GM12878 (cell line): ENCODE measurements at regions not wholly inside any gene's neighbourhood (a gene's known extent, or its start where the extent isn't known, plus 50 kb on each side); places are given as distances from the start of the nearest gene placed in this dataset.

ENCODE experiments used
- ATAC-seq: fragments of 200-7000 bp; cut with Tn5 transposase; 3 replicates; pipeline ENCODE4 v1.9.1; 2020; ENCODE audit warnings: mild to moderate bottlenecking, moderate library complexity
- BruUV-seq: library from RNA; stranded (reverse); fragments of 400-500 nt; replicated peaks from 2 replicates; lab custom pipeline; 2021; lab: Mats Ljungman, UMichigan
- CTCF ChIA-PET: fragments of 300-600 bp; sonication (Branson Sonifier 250); formaldehyde crosslinking; extraction: SDS; loops from one replicate; lab custom pipeline; 2021; ENCODE audit warnings: inconsistent platforms; lab: Yijun Ruan, JAX
- POLR2A ChIA-PET: fragments of 350-600 bp; formaldehyde crosslinking; extraction: SDS; loops from one replicate; lab custom pipeline; 2021; ENCODE audit warnings: inconsistent platforms; lab: Charles Lee
- RAD21 ChIA-PET: fragments of 300-600 bp; sonication (Branson Sonifier 250); formaldehyde crosslinking; loops from one replicate; lab custom pipeline; 2023; ENCODE audit warnings: antibody characterized with exemption; ENCODE audit not compliant: unreplicated experiment; lab: Charles Lee
- SMC1A ChIA-PET: fragments of 300-600 bp; sonication (Branson Sonifier 250); formaldehyde crosslinking; loops from one replicate; lab custom pipeline; 2023; ENCODE audit not compliant: unreplicated experiment, uncharacterized antibody; lab: Charles Lee
- DNase-seq: peaks from one replicate; pipeline ENCODE4 v3.0.0-alpha.2; 2011; ENCODE audit warnings: low read depth, low spot score
- FAIRE-seq: peaks from 3 replicates; lab custom pipeline; 2011; peaks lifted over from hg19 to GRCh38; lab: Jason Lieb, UNC
- H2AFZ ChIP-seq: 2 replicates; pipeline ENCODE4 v1.6.0; 2011; ENCODE audit warnings: low read depth, low read length, control low read depth; ENCODE audit not compliant: control insufficient read depth
- H3K27ac ChIP-seq: 2 replicates; pipeline ENCODE4 v1.5.1; 2011; ENCODE audit warnings: control low read depth; ENCODE audit not compliant: control insufficient read depth, insufficient read depth
- H3K27me3 ChIP-seq, 2 experiments: replicated peaks in 1 of 2; 2 replicates each; pipeline versions ENCODE4 v1.6.0 to v1.6.1; 2011; ENCODE audit warnings: low read length in 1 of 2; ENCODE audit not compliant: control insufficient read depth in 2 of 2, insufficient read depth in 2 of 2
- H3K36me3 ChIP-seq, 2 experiments: 2 replicates each; pipeline ENCODE4 v1.5.1; 2011; ENCODE audit warnings: low read length in 1 of 2; ENCODE audit not compliant: control insufficient read depth in 2 of 2, insufficient read depth in 2 of 2
- H3K4me1 ChIP-seq: 2 replicates; pipeline ENCODE4 v1.6.1; 2011; ENCODE audit warnings: mild to moderate bottlenecking, low read length, moderate library complexity, mixed read lengths; ENCODE audit not compliant: control insufficient read depth, insufficient read depth
- H3K4me2 ChIP-seq: 2 replicates; pipeline ENCODE4 v1.6.0; 2011; ENCODE audit warnings: control low read depth; ENCODE audit not compliant: control insufficient read depth, insufficient read depth
- H3K4me3 ChIP-seq: fragments of 200-600 bp; sonication (generic); 2 replicates; pipeline ENCODE4 v1.5.1; 2016
- H3K79me2 ChIP-seq: 2 replicates; pipeline ENCODE4 v1.6.0; 2011; ENCODE audit warnings: low read length; ENCODE audit not compliant: control insufficient read depth, insufficient read depth
- H3K9ac ChIP-seq: 2 replicates; pipeline ENCODE4 v1.8.0; 2011; ENCODE audit warnings: low read length, control low read depth, mixed read lengths; ENCODE audit not compliant: control insufficient read depth, insufficient read depth
- H3K9me3 ChIP-seq: replicated peaks from 3 replicates; pipeline ENCODE4 v1.5.1; 2011; ENCODE audit warnings: mild to moderate bottlenecking, low read length; ENCODE audit not compliant: control insufficient read depth, insufficient read depth
- H4K20me1 ChIP-seq: 2 replicates; pipeline ENCODE4 v1.6.0; 2011; ENCODE audit not compliant: control insufficient read depth, insufficient read depth
- CBFB ChIP-seq: IDR thresholded peaks from 2 replicates; pipeline ENCODE4 v1.6.1; 2016; ENCODE audit warnings: antibody characterized with exemption, low read depth
- CHD1 ChIP-seq: IDR thresholded peaks from 2 replicates; pipeline ENCODE4 v1.6.1; 2012; ENCODE audit warnings: low read depth, low read length, improper control_type of control experiment
- IKZF1 ChIP-seq: fragments of 450-650 bp; conservative IDR thresholded peaks from 2 replicates; pipeline ENCODE4 v1.6.1; 2017; ENCODE audit warnings: antibody characterized with exemption, mild to moderate bottlenecking
- NBN ChIP-seq: fragments of 450-650 bp; IDR thresholded peaks from 2 replicates; pipeline ENCODE4 v1.6.1; 2016
- NFYB ChIP-seq: IDR thresholded peaks from 2 replicates; pipeline ENCODE4 v1.6.1; 2011; ENCODE audit warnings: low read depth, mild to moderate bottlenecking, low read length, improper control_type of control experiment, moderate library complexity; ENCODE audit not compliant: insufficient read depth
- PAX5 ChIP-seq: IDR thresholded peaks from 2 replicates; pipeline ENCODE4 v1.6.1; 2011; ENCODE audit warnings: low read depth, low read length, borderline replicate concordance
- POLR2AphosphoS2 ChIP-seq: IDR thresholded peaks from 2 replicates; pipeline ENCODE4 v1.6.1; 2011; ENCODE audit warnings: low read depth, mild to moderate bottlenecking, low read length, improper control_type of control experiment, moderate library complexity
- RAD51 ChIP-seq: fragments of 450-650 bp; IDR thresholded peaks from 2 replicates; pipeline ENCODE4 v1.6.1; 2016; ENCODE audit warnings: moderate library complexity, mild to moderate bottlenecking, inconsistent platforms
- RCOR1 ChIP-seq: conservative IDR thresholded peaks from 2 replicates; pipeline ENCODE4 v1.6.1; 2012; ENCODE audit warnings: low read depth, low read length, improper control_type of control experiment
- RUNX3 ChIP-seq: IDR thresholded peaks from 2 replicates; pipeline ENCODE4 v1.6.1; 2012; ENCODE audit warnings: low read length, inconsistent platforms
- SIN3A ChIP-seq: IDR thresholded peaks from 2 replicates; pipeline ENCODE4 v1.6.1; 2012; ENCODE audit warnings: low read depth, low read length, improper control_type of control experiment
- SREBF1 ChIP-seq: IDR thresholded peaks from 2 replicates; pipeline ENCODE4 v1.6.1; 2012; ENCODE audit warnings: mild to moderate bottlenecking, low read length
- TAF1 ChIP-seq: IDR thresholded peaks from 2 replicates; pipeline ENCODE4 v1.6.1; 2011; ENCODE audit warnings: mild to moderate bottlenecking, low read depth, low read length, borderline replicate concordance
- TCF12 ChIP-seq: IDR thresholded peaks from 2 replicates; pipeline ENCODE4 v1.6.1; 2011; ENCODE audit warnings: low read depth, mild to moderate bottlenecking, low read length
- ZNF207 ChIP-seq: fragments of 450-650 bp; IDR thresholded peaks from 2 replicates; pipeline ENCODE4 v1.6.1; 2014; ENCODE audit warnings: antibody characterized with exemption, mild to moderate bottlenecking, borderline replicate concordance
- WGBS: methylation state at CpG from one replicate; pipeline ENCODE4 v1.1.6; 2016; ENCODE audit warnings: low lambda C conversion rate; ENCODE audit not compliant: insufficient replicate concordance, insufficient coverage; ENCODE audit errors: missing lambda C conversion rate; 5-methylcytosine and 5-hydroxymethylcytosine counted together
- in situ Hi-C: fragments of 300-500 bp; cut with MboI; formaldehyde crosslinking; loops from 9 replicates; pipeline ENCODE4 v1.14.3; 2018; ENCODE audit warnings: mixed read lengths
- intact Hi-C: fragments of 100-400 bp; cut with micrococcal nuclease; formaldehyde crosslinking; loops from one replicate; pipeline ENCODE4 v1.14.2; 2022; ENCODE audit not compliant: unreplicated experiment
- TF ChIP-seq, protein P1 (sequence below): fragments of 150-350 bp; IDR thresholded peaks from 2 replicates; pipeline ENCODE4 v1.6.1; 2014; ENCODE audit warnings: mild to moderate bottlenecking, low read depth, low read length
- TF ChIP-seq, protein P2 (sequence below): fragments of 450-650 bp; IDR thresholded peaks from 2 replicates; pipeline ENCODE4 v1.6.1; 2016; ENCODE audit warnings: mild to moderate bottlenecking
- TF ChIP-seq, protein P3 (sequence below): fragments of 450-650 bp; formaldehyde crosslinking; IDR thresholded peaks from 2 replicates; pipeline ENCODE4 v1.5.0; 2022; ENCODE audit warnings: mild to moderate bottlenecking, missing genetic modification characterization
- TF ChIP-seq, protein P4 (sequence below): IDR thresholded peaks from 2 replicates; pipeline ENCODE4 v1.6.1; 2012; ENCODE audit warnings: low read depth, low read length, improper control_type of control experiment

DNA sequence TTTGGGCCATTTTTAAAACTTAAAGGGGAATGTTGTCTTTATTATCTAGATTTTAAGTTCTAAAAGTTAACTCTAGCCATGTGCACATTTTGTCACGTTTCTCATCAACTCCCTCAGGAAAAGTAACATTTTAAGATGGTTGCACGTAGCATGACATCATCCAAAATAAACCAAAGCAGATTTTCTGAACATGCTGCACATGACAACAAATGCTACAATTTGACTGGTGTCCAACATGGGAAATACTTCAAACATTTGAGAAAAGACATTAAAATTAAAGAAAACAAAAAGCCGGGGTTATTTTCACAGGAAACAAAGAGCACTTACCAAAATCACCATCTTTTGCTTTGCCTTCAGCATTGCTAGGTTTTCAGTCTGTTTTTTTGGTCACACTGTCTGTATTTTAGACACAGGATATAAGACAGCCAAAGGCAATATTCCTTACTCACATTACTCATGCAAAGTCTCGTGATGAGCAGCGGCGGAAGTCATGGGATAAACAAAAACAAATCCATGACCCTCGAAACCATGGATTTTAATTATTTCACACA lies 51.3 kb upstream of the RND3 start:
- FAIRE-seq, result no peak
- ChIA-PET CTCF (interaction anchor here (1.8 kb wide), 1 partner anchor 10 kb away, joined by 10 read pairs; no protein-coding TSS in a partner anchor), SMC1A (no interaction called here)

More for the DNA sequence above, 51.3 kb upstream of the RND3 start:
- in situ Hi-C loops, result no loop called here
- WGBS, result 32% methylated on average over 7 of the region's 7 CpGs
- Histone ChIP-seq H3K9me3 (no peaks in the 10 kb centered on the region; the same call in 2 of the 3 replicates), H3K36me3 (no peaks in the 10 kb centered on the region), H2AFZ (no peak overlapping the region), H3K4me2 (no peak overlapping the region), H3K27ac (no peak overlapping the region), H3K79me2 (no peaks in the 10 kb centered on the region), H3K27me3 (no peaks in the 10 kb centered on the region), H4K20me1 (no peaks in the 10 kb centered on the region), H3K4me1 (no peaks in the 10 kb centered on the region), H3K4me3 (no peak overlapping the region), H3K9ac (no peak overlapping the region)
- POLR2A ChIA-PET, result interaction anchor here (0.6 kb wide), 1 partner anchor 61 kb away, joined by 3 read pairs; no protein-coding TSS in a partner anchor
- TF ChIP-seq NBN (no peak), PAX5 (no peak), IKZF1 (no peak), RCOR1 (no peak), SIN3A (no peak), TAF1 (no peak), POLR2AphosphoS2 (no peak), TCF12 (no peak), RUNX3 (no peak), CHD1 (no peak), SREBF1 (no peak), RAD51 (no peak), NFYB (no peak), ZNF207 (no peak), CBFB (no peak)
- TF ChIP-seq, protein P1, sequence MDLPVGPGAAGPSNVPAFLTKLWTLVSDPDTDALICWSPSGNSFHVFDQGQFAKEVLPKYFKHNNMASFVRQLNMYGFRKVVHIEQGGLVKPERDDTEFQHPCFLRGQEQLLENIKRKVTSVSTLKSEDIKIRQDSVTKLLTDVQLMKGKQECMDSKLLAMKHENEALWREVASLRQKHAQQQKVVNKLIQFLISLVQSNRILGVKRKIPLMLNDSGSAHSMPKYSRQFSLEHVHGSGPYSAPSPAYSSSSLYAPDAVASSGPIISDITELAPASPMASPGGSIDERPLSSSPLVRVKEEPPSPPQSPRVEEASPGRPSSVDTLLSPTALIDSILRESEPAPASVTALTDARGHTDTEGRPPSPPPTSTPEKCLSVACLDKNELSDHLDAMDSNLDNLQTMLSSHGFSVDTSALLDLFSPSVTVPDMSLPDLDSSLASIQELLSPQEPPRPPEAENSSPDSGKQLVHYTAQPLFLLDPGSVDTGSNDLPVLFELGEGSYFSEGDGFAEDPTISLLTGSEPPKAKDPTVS, result no peak
- TF ChIP-seq, protein P2, sequence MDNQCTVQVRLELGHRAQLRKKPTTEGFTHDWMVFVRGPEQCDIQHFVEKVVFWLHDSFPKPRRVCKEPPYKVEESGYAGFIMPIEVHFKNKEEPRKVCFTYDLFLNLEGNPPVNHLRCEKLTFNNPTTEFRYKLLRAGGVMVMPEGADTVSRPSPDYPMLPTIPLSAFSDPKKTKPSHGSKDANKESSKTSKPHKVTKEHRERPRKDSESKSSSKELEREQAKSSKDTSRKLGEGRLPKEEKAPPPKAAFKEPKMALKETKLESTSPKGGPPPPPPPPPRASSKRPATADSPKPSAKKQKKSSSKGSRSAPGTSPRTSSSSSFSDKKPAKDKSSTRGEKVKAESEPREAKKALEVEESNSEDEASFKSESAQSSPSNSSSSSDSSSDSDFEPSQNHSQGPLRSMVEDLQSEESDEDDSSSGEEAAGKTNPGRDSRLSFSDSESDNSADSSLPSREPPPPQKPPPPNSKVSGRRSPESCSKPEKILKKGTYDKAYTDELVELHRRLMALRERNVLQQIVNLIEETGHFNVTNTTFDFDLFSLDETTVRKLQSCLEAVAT, result no peak
- TF ChIP-seq, protein P3, sequence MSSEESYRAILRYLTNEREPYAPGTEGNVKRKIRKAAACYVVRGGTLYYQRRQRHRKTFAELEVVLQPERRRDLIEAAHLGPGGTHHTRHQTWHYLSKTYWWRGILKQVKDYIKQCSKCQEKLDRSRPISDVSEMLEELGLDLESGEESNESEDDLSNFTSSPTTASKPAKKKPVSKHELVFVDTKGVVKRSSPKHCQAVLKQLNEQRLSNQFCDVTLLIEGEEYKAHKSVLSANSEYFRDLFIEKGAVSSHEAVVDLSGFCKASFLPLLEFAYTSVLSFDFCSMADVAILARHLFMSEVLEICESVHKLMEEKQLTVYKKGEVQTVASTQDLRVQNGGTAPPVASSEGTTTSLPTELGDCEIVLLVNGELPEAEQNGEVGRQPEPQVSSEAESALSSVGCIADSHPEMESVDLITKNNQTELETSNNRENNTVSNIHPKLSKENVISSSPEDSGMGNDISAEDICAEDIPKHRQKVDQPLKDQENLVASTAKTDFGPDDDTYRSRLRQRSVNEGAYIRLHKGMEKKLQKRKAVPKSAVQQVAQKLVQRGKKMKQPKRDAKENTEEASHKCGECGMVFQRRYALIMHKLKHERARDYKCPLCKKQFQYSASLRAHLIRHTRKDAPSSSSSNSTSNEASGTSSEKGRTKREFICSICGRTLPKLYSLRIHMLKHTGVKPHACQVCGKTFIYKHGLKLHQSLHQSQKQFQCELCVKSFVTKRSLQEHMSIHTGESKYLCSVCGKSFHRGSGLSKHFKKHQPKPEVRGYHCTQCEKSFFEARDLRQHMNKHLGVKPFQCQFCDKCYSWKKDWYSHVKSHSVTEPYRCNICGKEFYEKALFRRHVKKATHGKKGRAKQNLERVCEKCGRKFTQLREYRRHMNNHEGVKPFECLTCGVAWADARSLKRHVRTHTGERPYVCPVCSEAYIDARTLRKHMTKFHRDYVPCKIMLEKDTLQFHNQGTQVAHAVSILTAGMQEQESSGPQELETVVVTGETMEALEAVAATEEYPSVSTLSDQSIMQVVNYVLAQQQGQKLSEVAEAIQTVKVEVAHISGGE (CRISPR knock-in tag), result no peak
- TF ChIP-seq, protein P4, sequence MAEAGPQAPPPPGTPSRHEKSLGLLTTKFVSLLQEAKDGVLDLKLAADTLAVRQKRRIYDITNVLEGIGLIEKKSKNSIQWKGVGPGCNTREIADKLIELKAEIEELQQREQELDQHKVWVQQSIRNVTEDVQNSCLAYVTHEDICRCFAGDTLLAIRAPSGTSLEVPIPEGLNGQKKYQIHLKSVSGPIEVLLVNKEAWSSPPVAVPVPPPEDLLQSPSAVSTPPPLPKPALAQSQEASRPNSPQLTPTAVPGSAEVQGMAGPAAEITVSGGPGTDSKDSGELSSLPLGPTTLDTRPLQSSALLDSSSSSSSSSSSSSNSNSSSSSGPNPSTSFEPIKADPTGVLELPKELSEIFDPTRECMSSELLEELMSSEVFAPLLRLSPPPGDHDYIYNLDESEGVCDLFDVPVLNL, result no peak
- no TSS peak for BruUV-seq
- no peak for ATAC-seq
- RAD21 ChIA-PET, result interaction anchor here (1.2 kb wide), 2 partner anchors 12 to 56 kb away, joined by 3 read pairs; no protein-coding TSS in a partner anchor
- intact Hi-C loops, result no loop called here
- DNase-seq, result no peak
